GM12878 (cell line): ENCODE measurements at regions not wholly inside any gene's neighbourhood (a gene's known extent, or its start where the extent isn't known, plus 50 kb on each side); places are given as distances from the start of the nearest gene placed in this dataset.

ENCODE experiments used
- ATAC-seq: fragments of 200-7000 bp; cut with Tn5 transposase; 3 replicates; pipeline ENCODE4 v1.9.1; 2020; ENCODE audit warnings: mild to moderate bottlenecking, moderate library complexity
- BruUV-seq: library from RNA; stranded (reverse); fragments of 400-500 nt; replicated peaks from 2 replicates; lab custom pipeline; 2021; lab: Mats Ljungman, UMichigan
- CTCF ChIA-PET: fragments of 300-600 bp; sonication (Branson Sonifier 250); formaldehyde crosslinking; extraction: SDS; loops from one replicate; lab custom pipeline; 2021; ENCODE audit warnings: inconsistent platforms; lab: Yijun Ruan, JAX
- POLR2A ChIA-PET: fragments of 350-600 bp; formaldehyde crosslinking; extraction: SDS; loops from one replicate; lab custom pipeline; 2021; ENCODE audit warnings: inconsistent platforms; lab: Charles Lee
- RAD21 ChIA-PET: fragments of 300-600 bp; sonication (Branson Sonifier 250); formaldehyde crosslinking; loops from one replicate; lab custom pipeline; 2023; ENCODE audit warnings: antibody characterized with exemption; ENCODE audit not compliant: unreplicated experiment; lab: Charles Lee
- SMC1A ChIA-PET: fragments of 300-600 bp; sonication (Branson Sonifier 250); formaldehyde crosslinking; loops from one replicate; lab custom pipeline; 2023; ENCODE audit not compliant: unreplicated experiment, uncharacterized antibody; lab: Charles Lee
- DNase-seq: peaks from one replicate; pipeline ENCODE4 v3.0.0-alpha.2; 2011; ENCODE audit warnings: low read depth, low spot score
- FAIRE-seq: peaks from 3 replicates; lab custom pipeline; 2011; peaks lifted over from hg19 to GRCh38; lab: Jason Lieb, UNC
- H2AFZ ChIP-seq: 2 replicates; pipeline ENCODE4 v1.6.0; 2011; ENCODE audit warnings: low read depth, low read length, control low read depth; ENCODE audit not compliant: control insufficient read depth
- H3K27ac ChIP-seq: 2 replicates; pipeline ENCODE4 v1.5.1; 2011; ENCODE audit warnings: control low read depth; ENCODE audit not compliant: control insufficient read depth, insufficient read depth
- H3K27me3 ChIP-seq, 2 experiments: replicated peaks in 1 of 2; 2 replicates each; pipeline versions ENCODE4 v1.6.0 to v1.6.1; 2011; ENCODE audit warnings: low read length in 1 of 2; ENCODE audit not compliant: control insufficient read depth in 2 of 2, insufficient read depth in 2 of 2
- H3K36me3 ChIP-seq, 2 experiments: 2 replicates each; pipeline ENCODE4 v1.5.1; 2011; ENCODE audit warnings: low read length in 1 of 2; ENCODE audit not compliant: control insufficient read depth in 2 of 2, insufficient read depth in 2 of 2
- H3K4me1 ChIP-seq: 2 replicates; pipeline ENCODE4 v1.6.1; 2011; ENCODE audit warnings: mild to moderate bottlenecking, low read length, moderate library complexity, mixed read lengths; ENCODE audit not compliant: control insufficient read depth, insufficient read depth
- H3K4me2 ChIP-seq: 2 replicates; pipeline ENCODE4 v1.6.0; 2011; ENCODE audit warnings: control low read depth; ENCODE audit not compliant: control insufficient read depth, insufficient read depth
- H3K4me3 ChIP-seq: fragments of 200-600 bp; sonication (generic); 2 replicates; pipeline ENCODE4 v1.5.1; 2016
- H3K79me2 ChIP-seq: 2 replicates; pipeline ENCODE4 v1.6.0; 2011; ENCODE audit warnings: low read length; ENCODE audit not compliant: control insufficient read depth, insufficient read depth
- H3K9ac ChIP-seq: 2 replicates; pipeline ENCODE4 v1.8.0; 2011; ENCODE audit warnings: low read length, control low read depth, mixed read lengths; ENCODE audit not compliant: control insufficient read depth, insufficient read depth
- H3K9me3 ChIP-seq: replicated peaks from 3 replicates; pipeline ENCODE4 v1.5.1; 2011; ENCODE audit warnings: mild to moderate bottlenecking, low read length; ENCODE audit not compliant: control insufficient read depth, insufficient read depth
- H4K20me1 ChIP-seq: 2 replicates; pipeline ENCODE4 v1.6.0; 2011; ENCODE audit not compliant: control insufficient read depth, insufficient read depth
- BACH1 ChIP-seq: fragments of 450-650 bp; IDR thresholded peaks from 2 replicates; pipeline ENCODE4 v1.6.1; 2017; ENCODE audit warnings: mild to moderate bottlenecking, borderline replicate concordance
- BCL3 ChIP-seq: IDR thresholded peaks from 2 replicates; pipeline ENCODE4 v1.6.1; 2011; ENCODE audit warnings: borderline replicate concordance, low read depth, mild to moderate bottlenecking, moderate library complexity, low read length; ENCODE audit not compliant: insufficient read depth, poor library complexity, severe bottlenecking
- BRCA1 ChIP-seq: IDR thresholded peaks from 2 replicates; pipeline ENCODE4 v1.6.1; 2011; ENCODE audit warnings: low read depth, low read length, improper control_type of control experiment
- CBX3 ChIP-seq: fragments of 200-600 bp; sonication (generic); IDR thresholded peaks from 2 replicates; pipeline ENCODE4 v1.6.1; 2016; ENCODE audit warnings: low read depth, borderline replicate concordance
- ETV6 ChIP-seq, 2 experiments: fragments of 450-650 bp in 1 of 2; IDR thresholded peaks in 1 of 2; conservative IDR thresholded peaks in 1 of 2; 2 replicates each; pipeline ENCODE4 v1.6.1; 2014; ENCODE audit warnings: antibody characterized with exemption in 1 of 2, borderline replicate concordance in 1 of 2, low read depth in 1 of 2, mild to moderate bottlenecking in 1 of 2, moderate library complexity in 1 of 2
- HSF1 ChIP-seq: fragments of 150-350 bp; IDR thresholded peaks from 2 replicates; pipeline ENCODE4 v1.6.1; 2014; ENCODE audit warnings: mild to moderate bottlenecking, low read depth, low read length
- MEF2B ChIP-seq: fragments of 450-650 bp; IDR thresholded peaks from 2 replicates; pipeline ENCODE4 v1.6.1; 2018; ENCODE audit warnings: mild to moderate bottlenecking, moderate library complexity; ENCODE audit not compliant: partially characterized antibody, poor library complexity, severe bottlenecking
- NFIC ChIP-seq: IDR thresholded peaks from 2 replicates; pipeline ENCODE4 v1.6.1; 2012; ENCODE audit warnings: low read depth, mild to moderate bottlenecking, inconsistent platforms, low read length, moderate library complexity
- NFYB ChIP-seq: IDR thresholded peaks from 2 replicates; pipeline ENCODE4 v1.6.1; 2011; ENCODE audit warnings: low read depth, mild to moderate bottlenecking, low read length, improper control_type of control experiment, moderate library complexity; ENCODE audit not compliant: insufficient read depth
- PAX8 ChIP-seq: fragments of 450-650 bp; IDR thresholded peaks from 2 replicates; pipeline ENCODE4 v1.6.1; 2017; ENCODE audit warnings: mild to moderate bottlenecking, moderate library complexity
- RFX5 ChIP-seq: IDR thresholded peaks from 2 replicates; pipeline ENCODE4 v1.6.1; 2011; ENCODE audit warnings: low read depth, low read length, improper control_type of control experiment
- STAT3 ChIP-seq: IDR thresholded peaks from 2 replicates; pipeline ENCODE4 v1.6.1; 2011; ENCODE audit warnings: low read depth, low read length, improper control_type of control experiment
- YBX1 ChIP-seq: fragments of 450-650 bp; IDR thresholded peaks from 2 replicates; pipeline ENCODE4 v1.6.1; 2016; ENCODE audit warnings: antibody characterized with exemption
- ZNF274 ChIP-seq: IDR thresholded peaks from one replicate; pipeline ENCODE4 v1.8.0; 2011; ENCODE audit not compliant: insufficient read length, insufficient read depth
- WGBS: methylation state at CpG from one replicate; pipeline ENCODE4 v1.1.6; 2016; ENCODE audit warnings: low lambda C conversion rate; ENCODE audit not compliant: insufficient replicate concordance, insufficient coverage; ENCODE audit errors: missing lambda C conversion rate; 5-methylcytosine and 5-hydroxymethylcytosine counted together
- in situ Hi-C: fragments of 300-500 bp; cut with MboI; formaldehyde crosslinking; loops from 9 replicates; pipeline ENCODE4 v1.14.3; 2018; ENCODE audit warnings: mixed read lengths
- intact Hi-C: fragments of 100-400 bp; cut with micrococcal nuclease; formaldehyde crosslinking; loops from one replicate; pipeline ENCODE4 v1.14.2; 2022; ENCODE audit not compliant: unreplicated experiment

DNA sequence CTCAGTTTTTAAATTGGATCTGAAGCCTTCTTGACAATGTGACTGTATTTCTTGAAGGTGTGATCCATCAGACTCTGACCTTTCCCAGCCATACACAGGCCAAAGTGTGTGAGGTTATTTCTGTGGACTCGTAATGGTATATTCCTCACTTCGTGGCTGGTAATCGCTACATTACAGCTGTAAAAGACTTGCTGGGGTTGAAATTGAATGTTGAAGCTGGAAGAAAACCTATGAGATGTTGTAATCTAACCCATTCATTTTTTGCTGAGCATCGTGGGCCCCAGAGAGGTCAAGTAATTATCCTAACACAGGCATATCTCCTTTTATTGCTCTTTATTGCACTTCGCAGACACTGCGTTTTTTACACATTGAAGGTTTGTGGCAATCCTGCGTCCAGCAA is 405.6 kb upstream of the ZP4 start:
- RAD21 ChIA-PET = no interaction called here
- SMC1A ChIA-PET = no interaction called here
- ATAC-seq (no peak), FAIRE-seq (no peak), DNase-seq (no peak)
- Histone ChIP-seq H3K27ac (no peak overlapping the region), H3K36me3 (no peaks in the 10 kb centered on the region), H3K9ac (no peak overlapping the region), H3K4me2 (no peak overlapping the region), H3K79me2 (no peaks in the 10 kb centered on the region), H3K4me3 (no peak overlapping the region), H3K4me1 (no peaks in the 10 kb centered on the region), H3K27me3 (no peaks in the 10 kb centered on the region), H2AFZ (no peak overlapping the region), H3K9me3 (no peaks in the 10 kb centered on the region; the same call in 2 of the 3 replicates), H4K20me1 (no peaks in the 10 kb centered on the region)
- in situ Hi-C loops (no loop called here), intact Hi-C loops (no loop called here)
- POLR2A ChIA-PET = no interaction called here
- 40% methylated on average over 7 of the region's 7 CpGs for WGBS
- CTCF ChIA-PET = no interaction called here
- BruUV-seq = no TSS peak
- no peak for TF ChIP-seq BACH1
- TF ChIP-seq STAT3 = no peak
- no peak for TF ChIP-seq PAX8
- no peak for TF ChIP-seq HSF1
- TF ChIP-seq BCL3 = no peak
- no peak for TF ChIP-seq NFYB
- no peak for TF ChIP-seq ETV6 (conservative IDR thresholded peaks at IDR 0.05 in 1 of 2, IDR thresholded peaks at IDR 0.05 in 1 of 2; ENCODE audit: borderline replicate concordance in 1 of 2, low read depth in 1 of 2)
- no peak for TF ChIP-seq YBX1
- no peak for TF ChIP-seq ZNF274
- TF ChIP-seq RFX5 = no peak
- no peak for TF ChIP-seq CBX3
- TF ChIP-seq BRCA1 = no peak
- TF ChIP-seq MEF2B = no peak
- TF ChIP-seq NFIC = no peak
